ENCODE measurements at regions not wholly inside any gene's neighbourhood (a gene's known extent, or its start where the extent isn't known, plus 50 kb on each side); places are given as distances from the start of the nearest gene placed in this dataset.

- no peak for TF ChIP-seq CTCF (IDR thresholded peaks at IDR 0.05)
- no peak overlapping the region for H3K27ac ChIP-seq
- ATAC-seq = no peak
- H3K36me3 ChIP-seq = no peaks in the 10 kb centered on the region
- H3K27me3 ChIP-seq = no peaks in the 10 kb centered on the region
- FAIRE-seq = no peak
- 77 to 89% methylated on average over 2 of the region's 2 CpGs for WGBS, 2 donors
- DNase-seq = no peak
- intact Hi-C loops (cut with DNase I) = no loop called here
- H3K4me3 ChIP-seq = no peak overlapping the region
- H3K4me1 ChIP-seq = no peaks in the 10 kb centered on the region
- no peaks in the 10 kb centered on the region for H3K9me3 ChIP-seq
These were observed 516.8 kb downstream of the ACTR3B start for GRCh38 chr7:153276394-153276793.

GRCh38 chr7:153286763-153287162 lies 527.2 kb downstream of the ACTR3B start:
- intact Hi-C loops (cut with DNase I) = no loop called here
- ATAC-seq (no peak), FAIRE-seq (no peak)

DNA sequence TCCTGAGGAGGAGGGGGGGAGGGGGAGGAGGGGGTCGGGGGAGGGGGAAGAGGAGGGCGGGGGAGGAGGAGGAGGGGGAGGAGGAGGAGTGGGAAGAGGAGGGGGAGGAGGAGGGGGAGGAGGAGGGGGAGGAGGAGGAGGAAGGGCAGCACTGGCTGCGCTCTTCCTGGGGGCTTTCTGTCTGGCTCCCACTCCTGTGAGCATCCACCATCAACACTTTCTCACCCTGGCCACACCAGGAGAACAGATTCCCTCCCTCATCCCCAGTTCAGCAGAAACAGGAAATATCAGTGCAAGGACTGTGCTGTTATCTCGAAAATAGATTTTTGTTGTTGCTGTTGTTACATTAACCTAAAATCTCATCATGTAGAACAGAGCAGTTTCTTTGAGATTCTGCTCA lies 530.5 kb downstream of the ACTR3B start:
- no peak for ATAC-seq
- FAIRE-seq = no peak
- no peak overlapping the region for H3K27ac ChIP-seq
- TF ChIP-seq CTCF (IDR thresholded peaks at IDR 0.05) = no peak
- no peak overlapping the region for H3K4me3 ChIP-seq
- no peaks in the 10 kb centered on the region for H3K4me1 ChIP-seq
- intact Hi-C loops (cut with DNase I) = no loop called here
- H3K9me3 ChIP-seq = no peaks in the 10 kb centered on the region
- WGBS, 2 donors = 73 to 82% methylated on average over 1 to 2 of the region's 4 CpGs
- no peaks in the 10 kb centered on the region for H3K36me3 ChIP-seq
- no peak for DNase-seq
- no peaks in the 10 kb centered on the region for H3K27me3 ChIP-seq

More at GRCh38 chr7:153286763-153287162, 527.2 kb downstream of the ACTR3B start:
- H3K27ac ChIP-seq = no peak overlapping the region
- WGBS, 2 donors = 76 to 85% methylated on average over 13 of the region's 13 CpGs
- H3K4me3 ChIP-seq = no peak overlapping the region
- H3K27me3 ChIP-seq = no peaks in the 10 kb centered on the region
- TF ChIP-seq CTCF (IDR thresholded peaks at IDR 0.05) = no peak
- H3K9me3 ChIP-seq = no peaks in the 10 kb centered on the region
- H3K36me3 ChIP-seq = no peaks in the 10 kb centered on the region
- H3K4me1 ChIP-seq = no peaks in the 10 kb centered on the region
- DNase-seq = no peak

DNA sequence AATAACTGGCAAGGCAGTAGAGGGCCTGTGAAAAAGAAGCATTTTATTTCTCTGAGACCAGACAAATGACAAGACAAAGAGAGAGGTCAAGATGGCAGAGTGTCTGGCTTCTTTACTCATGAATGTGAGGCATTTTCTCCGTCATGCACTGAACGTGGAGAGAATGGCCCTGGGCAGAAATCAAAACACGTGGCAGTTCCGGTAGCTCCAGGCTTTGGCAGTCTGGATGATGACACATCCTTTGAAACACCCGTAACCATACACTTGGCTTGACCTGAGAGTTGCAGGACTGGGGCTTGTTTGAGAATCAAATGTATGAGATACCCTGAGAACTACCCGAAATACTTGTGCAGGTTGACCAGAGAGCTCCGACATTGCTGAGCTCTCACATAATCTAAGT lies 537.6 kb downstream of the ACTR3B start:
- no peaks in the 10 kb centered on the region for H3K9me3 ChIP-seq
- ATAC-seq (no peak), FAIRE-seq (no peak), DNase-seq (no peak)
- no peaks in the 10 kb centered on the region for H3K27me3 ChIP-seq
- WGBS, 2 donors = 75 to 81% methylated on average over 7 of the region's 7 CpGs
- no peak overlapping the region for H3K4me3 ChIP-seq
- intact Hi-C loops (cut with DNase I) = no loop called here
- TF ChIP-seq CTCF (IDR thresholded peaks at IDR 0.05) = no peak
- H3K4me1 ChIP-seq = no peaks in the 10 kb centered on the region
- H3K36me3 ChIP-seq = no peaks in the 10 kb centered on the region
- H3K27ac ChIP-seq = no peak overlapping the region

DNA sequence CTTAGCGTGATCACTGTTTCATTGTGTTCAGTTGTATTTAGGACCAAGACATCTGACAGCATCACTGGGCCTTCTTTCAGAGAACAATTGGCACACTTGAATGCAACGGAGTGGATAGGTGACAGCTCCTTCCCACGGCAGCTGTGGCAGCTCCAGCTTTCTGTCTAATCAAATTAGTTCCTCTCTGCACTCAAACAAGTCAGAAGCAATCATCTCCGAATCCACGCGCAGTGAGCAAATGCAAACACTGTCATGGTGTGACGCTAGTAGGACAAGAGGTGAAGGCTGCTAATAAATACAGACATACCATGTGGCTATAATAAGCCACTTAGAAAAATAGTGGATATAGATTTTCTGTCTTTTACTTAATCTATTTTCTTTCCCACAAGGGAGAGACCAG lies 542.4 kb downstream of the ACTR3B start:
- no peak overlapping the region for H3K27ac ChIP-seq
- FAIRE-seq (no peak), DNase-seq (no peak), ATAC-seq (no peak)
- H3K4me1 ChIP-seq = no peaks in the 10 kb centered on the region
- H3K36me3 ChIP-seq = no peaks in the 10 kb centered on the region
- no peak overlapping the region for H3K4me3 ChIP-seq
- TF ChIP-seq CTCF (IDR thresholded peaks at IDR 0.05) = no peak
- 57 to 69% methylated on average over 7 of the region's 7 CpGs for WGBS, 2 donors
- H3K9me3 ChIP-seq = no peaks in the 10 kb centered on the region
- intact Hi-C loops (cut with DNase I) = no loop called here
- H3K27me3 ChIP-seq = no peaks in the 10 kb centered on the region

All from pancreas (tissue), 10 donors.